SK-MEL-5 (cell line): ENCODE measurements at regions not wholly inside any gene's neighbourhood (a gene's known extent, or its start where the extent isn't known, plus 50 kb on each side); places are given as distances from the start of the nearest gene placed in this dataset.
"Not testable (repeated sequence)": the region's sequence is repeated elsewhere in the genome, so short reads cannot be mapped to it uniquely, and the experiment has no call there.

Experiments
- DNase-seq: peaks from one replicate; pipeline ENCODE4 v3.0.0-alpha.2; 2016; ENCODE audit warnings: low read depth, low spot score
- in situ Hi-C: cut with HindIII; loops from 2 replicates; pipeline ENCODE4 v1.10.0; 2016; ENCODE audit warnings: low sequenced_read_pairs, high pct_unique_total_duplicates, low pct_unique_long_range_greater_than_20kb

- no peak for DNase-seq
- in situ Hi-C loops: no loop called here
Observed at GRCh38 chr21:15616864-15617574, 112.8 kb upstream of the USP25 start.

- peak; percentile 50 for DNase-seq
- in situ Hi-C loops: no loop called here
Observed at GRCh38 chr21:15617964-15618363, 111.8 kb upstream of the USP25 start.

- in situ Hi-C loops: no loop called here
Observed at GRCh38 chr21:15620892-15621291, 108.9 kb upstream of the USP25 start.

GRCh38 chr21:15624646-15625045 is 105.1 kb upstream of the USP25 start:
- in situ Hi-C loops: no loop called here
- DNase-seq: no peak

More at GRCh38 chr21:15620892-15621291, 108.9 kb upstream of the USP25 start:
- DNase-seq: no peak

GRCh38 chr21:15625363-15625762 is 104.4 kb upstream of the USP25 start:
- in situ Hi-C loops: no loop called here
- no peak for DNase-seq

GRCh38 chr21:15626031-15626430 is 103.8 kb upstream of the USP25 start:
- no peak for DNase-seq
- in situ Hi-C loops: no loop called here

- in situ Hi-C loops: no loop called here
- DNase-seq: no peak
Observed at GRCh38 chr21:15627011-15627410, 102.8 kb upstream of the USP25 start.

- in situ Hi-C loops: no loop called here
- DNase-seq: no peak
Observed at GRCh38 chr21:15627823-15628222, 102.0 kb upstream of the USP25 start.

GRCh38 chr21:15631342-15631741 is 98.4 kb upstream of the USP25 start:
- in situ Hi-C loops: no loop called here
- DNase-seq: no peak

- DNase-seq, in situ Hi-C loops: not testable (repeated sequence)
Observed at GRCh38 chr21:15634541-15634940, 95.2 kb upstream of the USP25 start.

GRCh38 chr21:15638856-15639549 is 90.8 kb upstream of the USP25 start:
- in situ Hi-C loops: no loop called here
- DNase-seq: no peak

GRCh38 chr21:15640113-15640512 is 89.7 kb upstream of the USP25 start:
- DNase-seq, in situ Hi-C loops: not testable (repeated sequence)

- no peak for DNase-seq
- in situ Hi-C loops: no loop called here
Observed at GRCh38 chr21:15644489-15644888, 85.3 kb upstream of the USP25 start.

- in situ Hi-C loops: no loop called here
- no peak for DNase-seq
Observed at GRCh38 chr21:15645830-15646229, 84.0 kb upstream of the USP25 start.

GRCh38 chr21:15650735-15651134 is 79.0 kb upstream of the USP25 start:
- no peak for DNase-seq
- in situ Hi-C loops: no loop called here

GRCh38 chr21:15651172-15651571 is 78.6 kb upstream of the USP25 start:
- DNase-seq: no peak
- in situ Hi-C loops: no loop called here

- DNase-seq: no peak
- in situ Hi-C loops: no loop called here
Observed at GRCh38 chr21:15653710-15654109, 76.1 kb upstream of the USP25 start.

GRCh38 chr21:15654171-15654570 is 75.6 kb upstream of the USP25 start:
- in situ Hi-C loops: no loop called here
- no peak for DNase-seq

GRCh38 chr21:15659753-15660422 is 69.9 kb upstream of the USP25 start:
- in situ Hi-C loops: no loop called here
- DNase-seq: no peak
